ENCODE measurements at regions not wholly inside any gene's neighbourhood (a gene's known extent, or its start where the extent isn't known, plus 50 kb on each side); places are given as distances from the start of the nearest gene placed in this dataset.

DNA sequence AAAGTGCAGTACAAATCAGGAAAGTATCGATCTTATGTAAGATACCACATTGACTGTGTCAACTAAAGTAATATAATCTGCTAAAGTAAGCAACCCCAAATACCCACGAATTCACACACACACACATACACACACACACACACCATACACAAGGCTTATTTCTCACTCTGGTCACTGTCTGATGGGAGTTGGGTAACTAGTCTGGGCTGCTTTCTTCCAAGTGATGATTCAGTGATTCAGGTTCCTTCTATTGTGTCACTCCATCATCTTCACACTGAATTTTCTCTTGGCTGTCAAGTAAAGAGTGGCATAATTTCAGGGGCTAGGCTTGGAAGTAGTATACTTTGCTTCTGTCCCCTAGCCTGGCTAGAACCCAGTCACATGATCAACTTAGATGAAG lies 104.8 kb upstream of the CCDC54 start:
- Histone ChIP-seq H3K4me3 (ENCODE audit: extremely low read depth, insufficient read depth, low read length, poor library complexity, severe bottlenecking) (no peak overlapping the region), H3K27ac (ENCODE audit: low read depth, low read length, severe bottlenecking) (no peak overlapping the region), H3K9me3 (ENCODE audit: control insufficient read depth, low read length) (no peaks in the 10 kb centered on the region), H3K4me1 (ENCODE audit: control insufficient read depth, insufficient read depth, low read length, poor library complexity, severe bottlenecking) (no peaks in the 10 kb centered on the region), H3K36me3 (ENCODE audit: control insufficient read depth, insufficient read depth, low read length) (no peaks in the 10 kb centered on the region)
- no CpG with 5 or more reads among the region's 2 CpGs for WGBS, 2 experiments (ENCODE audit: insufficient coverage in 2 of 2)

DNA sequence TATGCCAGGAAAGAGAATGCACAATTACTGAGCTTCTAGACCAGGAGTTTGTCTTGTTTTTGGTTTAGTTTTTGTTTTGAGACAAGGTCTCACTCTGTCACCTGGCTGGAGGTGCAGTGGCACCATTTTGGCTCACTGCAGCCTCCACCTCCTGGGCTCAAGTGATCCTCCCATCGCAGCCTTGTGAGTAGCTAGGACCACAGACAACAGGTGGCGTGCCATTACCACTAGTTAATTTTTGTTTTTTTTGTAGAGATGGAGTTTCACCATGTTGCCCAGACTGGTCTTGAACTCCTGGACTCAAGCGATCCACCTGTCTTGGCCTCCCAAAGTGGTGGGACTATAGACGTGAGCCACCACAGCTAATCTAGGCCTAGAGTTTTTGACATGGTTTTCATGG lies 104.4 kb upstream of the CCDC54 start:
- Histone ChIP-seq H3K36me3 (ENCODE audit: control insufficient read depth, insufficient read depth, low read length) (no peaks in the 10 kb centered on the region), H3K4me1 (ENCODE audit: control insufficient read depth, insufficient read depth, low read length, poor library complexity, severe bottlenecking) (no peaks in the 10 kb centered on the region), H3K9me3 (ENCODE audit: control insufficient read depth, low read length) (no peaks in the 10 kb centered on the region), H3K27ac (ENCODE audit: low read depth, low read length, severe bottlenecking) (no peak overlapping the region), H3K4me3 (ENCODE audit: extremely low read depth, insufficient read depth, low read length, poor library complexity, severe bottlenecking) (no peak overlapping the region)
- 91 to 94% methylated on average over 2 to 4 of the region's 4 CpGs for WGBS, 2 experiments (ENCODE audit: insufficient coverage in 2 of 2)

GRCh38 chr3:107273771-107274170 lies 103.5 kb upstream of the CCDC54 start:
- WGBS, 2 experiments (ENCODE audit: insufficient coverage in 2 of 2) = 92 to 100% methylated on average over 2 of the region's 2 CpGs
- H3K4me3 ChIP-seq (ENCODE audit: extremely low read depth, insufficient read depth, low read length, poor library complexity, severe bottlenecking) = no peak overlapping the region
- no peaks in the 10 kb centered on the region for H3K9me3 ChIP-seq (ENCODE audit: control insufficient read depth, low read length)
- H3K27ac ChIP-seq (ENCODE audit: low read depth, low read length, severe bottlenecking) = no peak overlapping the region
- no peaks in the 10 kb centered on the region for H3K36me3 ChIP-seq (ENCODE audit: control insufficient read depth, insufficient read depth, low read length)
- no peaks in the 10 kb centered on the region for H3K4me1 ChIP-seq (ENCODE audit: control insufficient read depth, insufficient read depth, low read length, poor library complexity, severe bottlenecking)

DNA sequence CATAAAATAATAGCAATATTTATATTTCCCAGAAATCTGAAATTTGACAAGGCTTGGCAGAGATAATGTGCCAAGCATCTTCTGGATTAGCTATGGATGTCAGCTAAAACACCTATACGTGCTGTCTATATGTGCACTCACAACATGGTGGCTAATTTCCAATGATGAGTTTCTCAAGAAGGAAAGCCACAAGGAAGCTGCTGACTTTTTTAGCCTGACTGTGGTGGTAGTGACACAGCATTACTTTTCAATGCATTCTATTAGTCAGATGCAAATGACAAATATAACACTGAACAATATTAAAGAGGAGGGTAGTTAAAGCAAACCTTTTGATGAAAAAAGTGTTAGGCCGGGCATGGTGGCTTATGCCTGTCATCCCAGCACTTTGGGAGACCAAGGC lies 101.7 kb upstream of the CCDC54 start:
- Histone ChIP-seq H3K9me3 (ENCODE audit: control insufficient read depth, low read length) (no peaks in the 10 kb centered on the region), H3K4me3 (ENCODE audit: extremely low read depth, insufficient read depth, low read length, poor library complexity, severe bottlenecking) (no peak overlapping the region), H3K27ac (ENCODE audit: low read depth, low read length, severe bottlenecking) (no peak overlapping the region), H3K4me1 (ENCODE audit: control insufficient read depth, insufficient read depth, low read length, poor library complexity, severe bottlenecking) (no peaks in the 10 kb centered on the region), H3K36me3 (ENCODE audit: control insufficient read depth, insufficient read depth, low read length) (no peaks in the 10 kb centered on the region)
- WGBS, 2 experiments (ENCODE audit: insufficient coverage in 2 of 2) = 90 to 100% methylated on average over 2 of the region's 2 CpGs

- H3K36me3 ChIP-seq (ENCODE audit: control insufficient read depth, insufficient read depth, low read length) = no peaks in the 10 kb centered on the region
- no peaks in the 10 kb centered on the region for H3K9me3 ChIP-seq (ENCODE audit: control insufficient read depth, low read length)
- H3K4me3 ChIP-seq (ENCODE audit: extremely low read depth, insufficient read depth, low read length, poor library complexity, severe bottlenecking) = no peak overlapping the region
- H3K4me1 ChIP-seq (ENCODE audit: control insufficient read depth, insufficient read depth, low read length, poor library complexity, severe bottlenecking) = no peaks in the 10 kb centered on the region
- no peak overlapping the region for H3K27ac ChIP-seq (ENCODE audit: low read depth, low read length, severe bottlenecking)
- WGBS, 2 experiments (ENCODE audit: insufficient coverage in 2 of 2) = 78 to 80% methylated on average over 1 to 2 of the region's 3 CpGs
Observed at GRCh38 chr3:107283948-107284347, 93.3 kb upstream of the CCDC54 start.

- H3K9me3 ChIP-seq (ENCODE audit: control insufficient read depth, low read length) = no peaks in the 10 kb centered on the region
- no peaks in the 10 kb centered on the region for H3K4me1 ChIP-seq (ENCODE audit: control insufficient read depth, insufficient read depth, low read length, poor library complexity, severe bottlenecking)
- H3K4me3 ChIP-seq (ENCODE audit: extremely low read depth, insufficient read depth, low read length, poor library complexity, severe bottlenecking) = no peak overlapping the region
- no peak overlapping the region for H3K27ac ChIP-seq (ENCODE audit: low read depth, low read length, severe bottlenecking)
- WGBS, 2 experiments (ENCODE audit: insufficient coverage in 2 of 2) = 40% methylated on average over 1 of the region's 1 CpG; no CpG with 5 or more reads in 1 of the 2 experiments
- no peaks in the 10 kb centered on the region for H3K36me3 ChIP-seq (ENCODE audit: control insufficient read depth, insufficient read depth, low read length)
Observed at GRCh38 chr3:107284612-107285011, 92.6 kb upstream of the CCDC54 start.

GRCh38 chr3:107285197-107285596 lies 92.0 kb upstream of the CCDC54 start:
- WGBS, 2 experiments (ENCODE audit: insufficient coverage in 2 of 2) = 0 to 29% methylated on average over 1 of the region's 2 CpGs
- H3K36me3 ChIP-seq (ENCODE audit: control insufficient read depth, insufficient read depth, low read length) = no peaks in the 10 kb centered on the region
- H3K4me3 ChIP-seq (ENCODE audit: extremely low read depth, insufficient read depth, low read length, poor library complexity, severe bottlenecking) = no peak overlapping the region
- no peaks in the 10 kb centered on the region for H3K9me3 ChIP-seq (ENCODE audit: control insufficient read depth, low read length)
- H3K4me1 ChIP-seq (ENCODE audit: control insufficient read depth, insufficient read depth, low read length, poor library complexity, severe bottlenecking) = no peaks in the 10 kb centered on the region
- no peak overlapping the region for H3K27ac ChIP-seq (ENCODE audit: low read depth, low read length, severe bottlenecking)

DNA sequence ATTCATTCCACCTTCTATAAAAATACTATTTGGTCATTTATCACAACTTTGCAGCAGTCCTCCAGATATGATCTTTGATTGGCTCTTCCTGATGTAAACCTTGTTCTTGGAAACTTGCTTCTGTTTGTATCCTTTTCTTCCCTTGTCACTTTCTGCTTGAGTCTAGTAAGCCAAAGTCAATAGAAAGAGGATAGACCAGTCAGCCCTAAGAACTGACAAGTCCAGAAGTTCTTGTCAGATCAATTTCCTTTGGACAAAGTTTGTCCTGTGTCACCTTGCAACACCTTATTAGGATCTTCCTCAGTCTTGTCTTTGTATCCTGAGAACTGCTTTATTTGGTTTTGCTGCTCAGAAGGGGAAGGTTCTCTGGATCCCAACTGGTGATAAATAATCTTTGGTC lies 87.9 kb upstream of the CCDC54 start:
- Histone ChIP-seq H3K4me3 (ENCODE audit: extremely low read depth, insufficient read depth, low read length, poor library complexity, severe bottlenecking) (no peak overlapping the region), H3K9me3 (ENCODE audit: control insufficient read depth, low read length) (no peaks in the 10 kb centered on the region), H3K27ac (ENCODE audit: low read depth, low read length, severe bottlenecking) (no peak overlapping the region), H3K4me1 (ENCODE audit: control insufficient read depth, insufficient read depth, low read length, poor library complexity, severe bottlenecking) (no peaks in the 10 kb centered on the region), H3K36me3 (ENCODE audit: control insufficient read depth, insufficient read depth, low read length) (no peaks in the 10 kb centered on the region)

- Histone ChIP-seq H3K27ac (ENCODE audit: low read depth, low read length, severe bottlenecking) (no peak overlapping the region), H3K36me3 (ENCODE audit: control insufficient read depth, insufficient read depth, low read length) (no peaks in the 10 kb centered on the region), H3K9me3 (ENCODE audit: control insufficient read depth, low read length) (no peaks in the 10 kb centered on the region), H3K4me3 (ENCODE audit: extremely low read depth, insufficient read depth, low read length, poor library complexity, severe bottlenecking) (no peak overlapping the region), H3K4me1 (ENCODE audit: control insufficient read depth, insufficient read depth, low read length, poor library complexity, severe bottlenecking) (no peaks in the 10 kb centered on the region)
- no CpG with 5 or more reads among the region's 1 CpG for WGBS, 2 experiments (ENCODE audit: insufficient coverage in 2 of 2)
Observed at GRCh38 chr3:107294117-107294516, 83.1 kb upstream of the CCDC54 start.

GRCh38 chr3:107297597-107297996 lies 79.6 kb upstream of the CCDC54 start:
- WGBS, 2 experiments (ENCODE audit: insufficient coverage in 2 of 2) = 86 to 100% methylated on average over 2 of the region's 3 CpGs
- no peaks in the 10 kb centered on the region for H3K9me3 ChIP-seq (ENCODE audit: control insufficient read depth, low read length)
- no peak overlapping the region for H3K27ac ChIP-seq (ENCODE audit: low read depth, low read length, severe bottlenecking)
- no peaks in the 10 kb centered on the region for H3K4me1 ChIP-seq (ENCODE audit: control insufficient read depth, insufficient read depth, low read length, poor library complexity, severe bottlenecking)
- no peak overlapping the region for H3K4me3 ChIP-seq (ENCODE audit: extremely low read depth, insufficient read depth, low read length, poor library complexity, severe bottlenecking)
- no peaks in the 10 kb centered on the region for H3K36me3 ChIP-seq (ENCODE audit: control insufficient read depth, insufficient read depth, low read length)

DNA sequence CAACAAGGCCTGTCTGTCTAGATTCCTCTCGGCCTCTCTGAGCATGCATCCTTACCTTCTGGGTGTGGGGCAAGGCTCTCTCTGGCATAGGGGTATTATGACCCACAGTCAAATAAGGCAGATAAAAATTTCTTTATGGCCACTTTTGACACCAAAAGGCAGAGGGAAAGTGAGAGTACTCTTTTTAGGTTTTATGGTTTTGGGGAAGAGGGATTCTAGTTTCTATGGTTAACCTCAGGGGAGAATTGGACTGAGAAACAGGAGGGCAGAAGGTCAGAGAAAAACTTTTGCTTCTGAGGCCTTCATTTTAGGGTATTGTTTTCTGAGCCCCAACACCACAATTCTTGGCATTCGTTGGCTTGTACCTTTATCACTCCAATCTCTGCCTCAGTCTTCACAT lies 70.0 kb upstream of the CCDC54 start:
- Histone ChIP-seq H3K27ac (ENCODE audit: low read depth, low read length, severe bottlenecking) (no peak overlapping the region), H3K4me1 (ENCODE audit: control insufficient read depth, insufficient read depth, low read length, poor library complexity, severe bottlenecking) (no peaks in the 10 kb centered on the region), H3K36me3 (ENCODE audit: control insufficient read depth, insufficient read depth, low read length) (no peaks in the 10 kb centered on the region), H3K4me3 (ENCODE audit: extremely low read depth, insufficient read depth, low read length, poor library complexity, severe bottlenecking) (no peak overlapping the region), H3K9me3 (ENCODE audit: control insufficient read depth, low read length) (no peaks in the 10 kb centered on the region)
- 83 to 100% methylated on average over 1 to 2 of the region's 2 CpGs for WGBS, 2 experiments (ENCODE audit: insufficient coverage in 2 of 2)

DNA sequence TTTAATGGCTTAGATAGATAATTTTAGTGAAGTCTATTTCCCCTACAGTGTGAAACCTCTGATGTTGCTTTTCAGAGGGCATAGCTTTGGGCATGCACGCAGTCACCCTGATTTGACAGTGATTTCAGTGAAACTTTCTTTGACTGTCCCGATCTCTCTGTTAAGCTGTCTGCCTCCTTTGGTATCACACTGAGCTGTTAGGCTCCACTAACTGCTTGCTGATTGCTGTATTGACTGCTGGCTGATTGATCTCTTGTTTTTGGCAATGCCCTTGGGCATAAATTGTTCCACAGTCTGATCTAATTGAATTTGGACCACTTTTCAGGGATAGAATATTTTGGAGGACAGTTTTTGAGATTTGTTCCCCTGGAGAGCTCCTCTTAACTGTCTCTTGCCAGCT lies 68.5 kb upstream of the CCDC54 start:
- Histone ChIP-seq H3K4me1 (ENCODE audit: control insufficient read depth, insufficient read depth, low read length, poor library complexity, severe bottlenecking) (no peaks in the 10 kb centered on the region), H3K9me3 (ENCODE audit: control insufficient read depth, low read length) (no peaks in the 10 kb centered on the region), H3K36me3 (ENCODE audit: control insufficient read depth, insufficient read depth, low read length) (no peaks in the 10 kb centered on the region), H3K27ac (ENCODE audit: low read depth, low read length, severe bottlenecking) (no peak overlapping the region), H3K4me3 (ENCODE audit: extremely low read depth, insufficient read depth, low read length, poor library complexity, severe bottlenecking) (no peak overlapping the region)
- 32 to 35% methylated on average over 2 of the region's 2 CpGs for WGBS, 2 experiments (ENCODE audit: insufficient coverage in 2 of 2)
